ENCODE measurements at regions not wholly inside any gene's neighbourhood (a gene's known extent, or its start where the extent isn't known, plus 50 kb on each side); places are given as distances from the start of the nearest gene placed in this dataset.
"Not testable (repeated sequence)": the region's sequence is repeated elsewhere in the genome, so short reads cannot be mapped to it uniquely, and the experiment has no call there.

DNA sequence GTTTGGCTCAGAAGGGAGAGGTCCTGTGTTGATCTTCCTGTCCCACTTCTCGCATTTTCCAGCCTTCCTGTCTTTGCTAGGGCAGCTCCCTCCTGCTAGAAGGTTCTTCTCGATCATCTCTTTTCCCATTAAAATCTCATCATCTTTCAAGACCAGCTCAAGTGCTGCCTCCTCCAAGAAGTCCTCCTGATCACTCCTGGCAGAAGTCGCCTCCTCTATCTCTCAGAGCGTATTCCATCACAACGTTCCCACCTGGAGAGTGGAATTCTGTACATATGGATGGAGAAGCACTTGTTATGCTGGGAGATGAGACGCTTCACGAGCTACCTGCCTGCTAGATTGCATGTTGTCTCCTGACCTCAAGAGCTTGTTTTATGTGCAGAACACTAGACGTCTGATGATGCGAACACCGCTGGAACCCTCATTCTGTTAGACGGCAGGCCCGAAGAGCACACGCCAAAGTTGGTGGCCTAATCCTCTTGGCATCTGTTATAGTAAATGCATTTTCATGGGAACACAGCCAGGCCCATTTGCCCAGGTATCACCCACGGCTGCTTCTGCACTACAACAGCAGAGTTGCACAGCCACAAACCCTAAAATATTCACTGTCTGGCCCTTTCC, 68.0 kb upstream of the INSIG1 start:
- DNase-seq (ENCODE audit: low spot score) = no peak

- no peak for DNase-seq (ENCODE audit: low spot score)
Measured at GRCh38 chr7:155230169-155230593, 67.5 kb upstream of the INSIG1 start.

GRCh38 chr7:155231241-155231800, 66.4 kb upstream of the INSIG1 start:
- no peak for DNase-seq (ENCODE audit: low spot score)

DNA sequence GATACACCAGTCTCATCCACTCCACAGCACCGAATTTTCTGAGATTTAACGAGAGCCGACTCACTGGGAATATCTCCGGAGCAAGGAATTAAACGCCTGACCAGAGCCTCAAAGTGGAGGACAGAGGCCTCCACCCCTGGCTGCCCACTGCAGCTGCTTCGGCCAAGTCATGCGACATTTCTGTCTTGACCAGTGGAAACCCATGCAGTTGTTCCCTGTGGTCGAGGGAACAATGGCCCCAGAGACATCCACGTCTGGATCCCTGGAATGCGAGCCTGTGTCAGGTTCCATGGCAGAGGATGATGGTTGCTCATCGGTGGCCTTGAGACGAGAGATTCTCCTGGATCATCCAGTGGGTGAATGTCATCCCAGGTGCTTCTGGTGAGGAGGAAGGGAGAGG, 65.7 kb upstream of the INSIG1 start:
- DNase-seq (ENCODE audit: low spot score) = no peak

GRCh38 chr7:155232911-155233310, 64.8 kb upstream of the INSIG1 start:
- DNase-seq (ENCODE audit: low spot score) = no peak

- DNase-seq (ENCODE audit: low spot score) = no peak
Measured at GRCh38 chr7:155233311-155234157, 64.1 kb upstream of the INSIG1 start.

DNA sequence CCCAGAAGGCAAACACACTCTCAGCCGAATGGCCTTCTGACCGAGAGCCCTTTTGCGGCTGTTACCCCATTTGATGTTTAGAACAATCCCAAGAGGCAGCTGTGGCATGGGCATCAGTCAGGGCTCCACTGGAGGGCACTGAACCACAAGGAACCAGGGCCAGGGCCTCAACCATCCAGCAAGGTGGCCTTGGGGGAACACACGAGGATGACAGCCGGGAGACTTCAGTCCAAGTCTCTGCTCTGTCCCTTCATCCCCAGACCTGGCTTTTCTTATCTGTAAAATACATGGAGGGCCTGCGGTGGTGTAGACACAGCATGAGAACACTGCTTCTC, 63.6 kb upstream of the INSIG1 start:
- DNase-seq (ENCODE audit: low spot score) = no peak

DNA sequence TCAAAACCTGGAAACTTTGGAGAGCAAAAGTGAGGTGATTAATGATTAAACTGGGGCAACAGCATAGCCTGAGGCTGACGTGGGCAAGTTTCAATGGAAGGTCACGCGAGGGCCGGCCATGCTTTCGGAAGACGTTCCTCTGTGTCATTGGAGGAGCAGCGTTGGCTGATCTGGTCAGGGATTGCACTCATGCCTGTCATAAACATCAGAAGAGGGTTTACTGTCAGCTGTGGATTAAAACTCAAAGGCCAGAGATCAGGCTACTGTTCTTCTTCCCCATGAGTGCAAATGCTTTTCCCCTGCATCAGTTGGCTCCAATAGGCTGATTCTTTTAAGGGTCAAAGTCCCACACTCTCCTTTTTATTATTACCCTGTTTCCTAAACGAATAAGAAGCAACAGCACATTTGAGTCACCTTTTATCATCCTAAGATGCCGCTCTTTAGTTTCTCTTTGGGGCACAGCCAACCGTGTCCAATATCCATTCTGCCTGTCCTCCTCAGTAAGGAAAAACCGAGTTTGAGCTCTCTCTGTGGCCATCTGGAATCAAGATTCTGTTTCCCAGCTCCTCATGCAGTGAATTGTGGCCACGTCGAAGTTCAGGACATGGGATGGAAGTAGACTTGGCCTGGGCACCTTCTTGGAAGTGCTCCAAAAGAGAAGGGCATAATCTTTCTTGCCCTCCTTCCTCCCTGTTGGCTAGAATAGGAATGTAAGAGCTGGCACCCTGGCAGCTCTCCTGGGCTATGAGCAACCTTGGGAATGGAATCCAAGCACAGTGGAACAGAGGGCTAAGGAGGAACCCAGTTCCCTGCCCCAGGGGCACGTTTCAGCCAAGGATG, 62.5 kb upstream of the INSIG1 start:
- no peak for DNase-seq (ENCODE audit: low spot score)

- DNase-seq (ENCODE audit: low spot score) = no peak
Measured at GRCh38 chr7:155236386-155236785, 61.3 kb upstream of the INSIG1 start.

DNA sequence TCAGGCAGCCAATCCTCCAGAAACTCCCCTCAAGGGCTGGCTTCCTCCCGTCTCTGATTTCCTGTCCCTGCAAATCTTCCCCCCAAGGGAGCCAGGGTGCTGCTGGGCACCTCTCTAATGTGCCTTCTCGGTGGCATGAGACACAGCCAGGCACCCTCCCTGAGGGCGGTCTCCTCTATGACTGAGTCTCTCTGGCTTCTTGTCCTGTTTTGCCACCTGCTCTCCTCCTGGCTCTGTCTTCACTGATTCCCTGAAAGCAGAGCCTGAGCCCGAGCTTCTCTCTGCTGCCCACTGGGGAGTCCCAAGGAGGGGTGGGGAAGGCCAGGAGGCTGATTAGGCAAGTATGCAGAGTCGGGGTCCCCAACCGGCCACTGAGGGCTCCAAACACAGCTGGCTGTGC, 60.4 kb upstream of the INSIG1 start:
- DNase-seq (ENCODE audit: low spot score) = no peak

GRCh38 chr7:155237730-155238129, 59.9 kb upstream of the INSIG1 start:
- DNase-seq (ENCODE audit: low spot score) = no peak

GRCh38 chr7:155239431-155240087, 58.1 kb upstream of the INSIG1 start:
- not testable (repeated sequence) for DNase-seq (ENCODE audit: low spot score)

DNA sequence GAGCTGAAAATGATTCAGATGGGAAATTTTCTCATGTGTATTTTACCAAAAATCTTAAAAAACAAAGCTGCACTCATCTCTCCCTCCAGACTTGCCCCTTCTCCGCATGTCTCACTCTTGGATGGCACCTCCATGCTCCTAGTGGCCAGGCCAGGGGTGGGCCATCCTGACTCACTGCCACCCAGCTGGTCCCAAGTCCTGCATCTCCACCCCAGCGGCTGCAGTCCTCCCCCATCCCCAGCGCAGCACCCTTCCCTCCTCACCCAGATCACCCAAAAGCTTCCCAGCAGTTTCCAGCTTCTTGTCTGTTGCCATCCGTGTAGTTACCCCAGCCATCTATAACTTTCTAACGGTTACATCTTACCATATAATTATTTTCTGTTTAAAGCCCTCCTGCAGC, 53.0 kb upstream of the INSIG1 start:
- DNase-seq (ENCODE audit: low spot score) = no peak

GRCh38 chr7:155247479-155248365, 50.0 kb upstream of the INSIG1 start:
- no peak for DNase-seq (ENCODE audit: low spot score)

Data from hematopoietic multipotent progenitor cell treated with erythropoietin and hydrocortisone succinate and interleukin-3 and kit ligand, for 15 days (in vitro differentiated cells).